GM12891 (cell line): ENCODE measurements at regions not wholly inside any gene's neighbourhood (a gene's known extent, or its start where the extent isn't known, plus 50 kb on each side); places are given as distances from the start of the nearest gene placed in this dataset.

ENCODE experiments used
- PAX5 ChIP-seq: IDR thresholded peaks from 2 replicates; pipeline ENCODE4 v1.6.1; 2011; ENCODE audit warnings: low read length, moderate library complexity, mild to moderate bottlenecking; ENCODE audit not compliant: insufficient read depth, severe bottlenecking
- POLR2A ChIP-seq: IDR thresholded peaks from 2 replicates; pipeline ENCODE4 v1.6.1; 2011; ENCODE audit warnings: low read depth, low read length, control low read depth
- POLR2AphosphoS5 ChIP-seq: IDR thresholded peaks from 2 replicates; pipeline ENCODE4 v1.6.1; 2011; ENCODE audit warnings: low read depth, low read length, control low read depth
- POU2F2 ChIP-seq: IDR thresholded peaks from 2 replicates; pipeline ENCODE4 v1.6.1; 2011; ENCODE audit warnings: low read depth, mild to moderate bottlenecking, control low read depth, low read length, moderate library complexity
- SPI1 ChIP-seq: IDR thresholded peaks from 2 replicates; pipeline ENCODE4 v1.6.1; 2011; ENCODE audit warnings: low read depth, low read length, control low read depth
- TAF1 ChIP-seq: IDR thresholded peaks from 2 replicates; pipeline ENCODE4 v1.6.1; 2011; ENCODE audit warnings: low read depth, low read length, control low read depth

DNA sequence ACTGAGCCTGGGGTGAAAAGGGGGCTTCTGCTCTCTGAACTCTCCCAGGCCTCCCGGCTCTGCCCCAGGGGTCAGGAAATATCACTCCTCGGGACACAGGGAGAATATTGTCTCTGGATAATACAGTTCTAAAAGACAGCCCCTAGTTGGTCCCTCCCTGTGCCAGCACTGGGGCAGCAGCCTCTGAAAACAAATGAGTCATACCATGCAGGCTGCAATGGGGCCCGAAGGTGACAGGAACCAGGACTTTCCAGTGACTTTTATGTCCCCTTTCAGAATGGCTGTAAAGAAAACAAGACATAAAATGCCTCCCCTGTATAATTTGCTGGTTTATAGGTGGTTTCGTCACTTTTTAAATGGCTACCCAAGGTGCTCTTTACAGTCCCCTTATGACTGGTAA lies 360.0 kb downstream of the NPHP4 start:
- TF ChIP-seq POLR2AphosphoS5 (no peak), SPI1 (no peak), POLR2A (no peak), TAF1 (no peak), POU2F2 (no peak), PAX5 (no peak)
